Large intestine (tissue), 3 donors: ENCODE measurements at regions not wholly inside any gene's neighbourhood (a gene's known extent, or its start where the extent isn't known, plus 50 kb on each side); places are given as distances from the start of the nearest gene placed in this dataset.

ENCODE experiments used
- DNase-seq, 2 donors: peaks; one replicate each; pipeline versions ENCODE4 v3.0.0 to v3.0.0-alpha.2; 2013
- H3K27ac ChIP-seq: one replicate; pipeline ENCODE4 v1.5.1; 2013; ENCODE audit warnings: low read length
- H3K27me3 ChIP-seq: 2 replicates; pipeline ENCODE4 v1.6.1; 2013; ENCODE audit warnings: low read length; ENCODE audit not compliant: control insufficient read depth, insufficient read depth
- H3K36me3 ChIP-seq: 2 replicates; pipeline ENCODE4 v1.6.1; 2013; ENCODE audit warnings: low read length; ENCODE audit not compliant: control insufficient read depth, insufficient read depth
- H3K4me1 ChIP-seq: one replicate; pipeline ENCODE4 v1.6.1; 2013; ENCODE audit warnings: low read length; ENCODE audit not compliant: control insufficient read depth, insufficient read depth
- H3K4me3 ChIP-seq: one replicate; pipeline ENCODE4 v1.5.1; 2013; ENCODE audit warnings: low read length
- H3K9me3 ChIP-seq: one replicate; pipeline ENCODE4 v1.6.1; 2013; ENCODE audit warnings: mild to moderate bottlenecking, low read depth, low read length, moderate library complexity; ENCODE audit not compliant: control insufficient read depth
- WGBS: methylation state at CpG from one replicate; pipeline ENCODE4 v1.1.5; 2013; ENCODE audit warnings: low lambda C conversion rate; ENCODE audit not compliant: insufficient coverage; 5-methylcytosine and 5-hydroxymethylcytosine counted together

DNA sequence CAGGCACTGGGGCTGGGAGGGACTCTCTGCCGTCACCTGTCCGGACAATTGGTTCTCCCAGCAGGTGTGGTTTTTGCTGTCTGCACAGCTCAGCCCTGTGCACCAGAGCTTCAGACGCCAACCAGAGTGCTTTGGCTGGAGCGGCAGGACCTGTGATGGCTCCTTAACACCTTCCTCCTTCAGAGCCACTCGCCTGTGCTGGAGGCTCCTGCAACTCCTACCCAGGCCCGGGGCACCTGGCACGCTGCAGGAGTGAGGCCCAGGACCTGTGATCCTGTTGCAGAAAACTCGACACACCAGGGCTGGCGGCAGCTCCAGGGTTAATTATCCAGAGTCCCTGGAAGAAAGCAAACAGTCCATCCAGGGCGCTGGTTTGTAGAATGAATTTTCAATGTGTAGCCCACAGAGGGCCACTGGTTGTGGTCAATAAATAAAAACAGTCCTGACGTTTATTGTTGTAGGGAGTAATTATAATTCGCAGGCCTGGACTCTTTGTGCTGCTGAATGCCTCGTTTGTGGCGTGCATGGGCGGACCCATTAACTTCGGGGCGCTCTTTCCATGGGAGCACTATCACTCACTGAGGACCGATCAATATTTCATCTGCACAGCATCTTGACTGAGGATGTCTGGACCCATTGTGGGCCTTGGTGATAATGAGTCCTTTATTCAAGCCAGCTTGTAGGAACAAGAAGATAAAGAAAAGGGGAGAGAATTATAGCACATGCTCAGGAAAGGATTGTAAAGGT, 339.7 kb upstream of the IRX4 start:
- Histone ChIP-seq H3K9me3 (peaks cover 3% of the 10 kb centered on the region), H3K4me1 (no peaks in the 10 kb centered on the region), H3K4me3 (no peak overlapping the region), H3K27ac (no peak overlapping the region), H3K27me3 (no peaks in the 10 kb centered on the region), H3K36me3 (no peaks in the 10 kb centered on the region)
- DNase-seq, result no peak
- WGBS, result 74% methylated on average over 3 of the region's 18 CpGs

DNA sequence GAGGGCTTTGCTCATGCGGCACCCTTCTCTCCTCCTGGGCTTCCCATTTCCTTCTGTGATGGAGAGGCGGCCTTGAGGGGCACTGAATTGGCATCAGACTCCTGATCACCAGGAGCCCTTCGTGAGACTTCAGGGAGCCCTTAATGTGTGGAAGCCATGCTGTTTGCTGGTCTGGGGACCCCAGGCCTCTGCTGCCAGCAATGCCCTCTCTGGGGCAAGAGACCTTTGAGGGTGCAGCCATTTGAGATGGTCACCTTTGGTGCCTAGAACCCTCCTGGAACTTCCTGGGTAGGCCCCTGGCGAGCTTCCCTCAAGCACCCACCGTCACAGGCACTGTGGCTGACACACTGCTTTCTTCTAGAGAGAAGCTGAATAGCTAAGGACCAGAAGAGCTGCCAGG, 338.7 kb upstream of the IRX4 start:
- DNase-seq, result no peak
- no peaks in the 10 kb centered on the region for H3K27me3 ChIP-seq
- H3K4me1 ChIP-seq, result no peaks in the 10 kb centered on the region
- H3K9me3 ChIP-seq, result peaks cover 3% of the 10 kb centered on the region
- no peak overlapping the region for H3K27ac ChIP-seq
- no CpG with 5 or more reads among the region's 5 CpGs for WGBS
- no peak overlapping the region for H3K4me3 ChIP-seq
- no peaks in the 10 kb centered on the region for H3K36me3 ChIP-seq

DNA sequence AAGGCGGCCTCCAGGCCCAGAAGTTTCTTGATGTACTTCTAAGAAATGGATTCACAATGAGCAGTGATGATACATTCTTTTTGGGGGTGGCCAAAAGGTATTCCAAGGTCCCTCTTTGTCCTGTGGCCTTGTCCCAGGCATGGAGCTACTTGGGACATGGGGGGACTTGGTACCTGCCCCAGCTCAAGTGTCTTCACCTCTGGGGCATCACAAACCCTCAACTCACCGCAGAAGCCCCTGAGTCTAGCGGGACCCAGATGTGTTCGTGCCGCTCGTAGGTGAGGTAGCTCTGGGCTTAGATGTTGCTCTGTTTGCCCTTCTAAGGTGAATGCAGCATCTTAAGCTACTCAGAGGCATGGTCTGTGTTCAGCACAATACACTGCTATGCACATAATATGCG, 338.0 kb upstream of the IRX4 start:
- H3K27ac ChIP-seq, result no peak overlapping the region
- no peaks in the 10 kb centered on the region for H3K36me3 ChIP-seq
- H3K27me3 ChIP-seq, result no peaks in the 10 kb centered on the region
- WGBS, result no CpG with 5 or more reads among the region's 7 CpGs
- H3K4me1 ChIP-seq, result no peaks in the 10 kb centered on the region
- H3K4me3 ChIP-seq, result no peak overlapping the region
- H3K9me3 ChIP-seq, result peaks cover 3% of the 10 kb centered on the region
- DNase-seq, result no peak

GRCh38 chr5:2219149-2219776, 336.5 kb upstream of the IRX4 start:
- H3K4me3 ChIP-seq, result no peak overlapping the region
- WGBS, result 94% methylated on average over 3 of the region's 3 CpGs

GRCh38 chr5:2217219-2217618, 334.5 kb upstream of the IRX4 start:
- Histone ChIP-seq H3K27ac (no peak overlapping the region), H3K27me3 (no peaks in the 10 kb centered on the region), H3K36me3 (no peaks in the 10 kb centered on the region), H3K9me3 (peaks cover 3% of the 10 kb centered on the region), H3K4me3 (no peak overlapping the region), H3K4me1 (no peaks in the 10 kb centered on the region)
- DNase-seq, result no peak
- WGBS, result no CpG with 5 or more reads among the region's 4 CpGs

More at GRCh38 chr5:2219149-2219776, 336.5 kb upstream of the IRX4 start:
- DNase-seq, result no peak
- no peaks in the 10 kb centered on the region for H3K27me3 ChIP-seq
- peaks cover 3% of the 10 kb centered on the region for H3K9me3 ChIP-seq
- H3K27ac ChIP-seq, result no peak overlapping the region
- H3K4me1 ChIP-seq, result no peaks in the 10 kb centered on the region
- no peaks in the 10 kb centered on the region for H3K36me3 ChIP-seq

- no peak for DNase-seq
- no peaks in the 10 kb centered on the region for H3K4me1 ChIP-seq
- no peak overlapping the region for H3K4me3 ChIP-seq
- no peaks in the 10 kb centered on the region for H3K27me3 ChIP-seq
- H3K36me3 ChIP-seq, result no peaks in the 10 kb centered on the region
- H3K9me3 ChIP-seq, result peaks cover 3% of the 10 kb centered on the region
- no CpG with 5 or more reads among the region's 15 CpGs for WGBS
- no peak overlapping the region for H3K27ac ChIP-seq
Measured at GRCh38 chr5:2214910-2215590, 332.3 kb upstream of the IRX4 start.

DNA sequence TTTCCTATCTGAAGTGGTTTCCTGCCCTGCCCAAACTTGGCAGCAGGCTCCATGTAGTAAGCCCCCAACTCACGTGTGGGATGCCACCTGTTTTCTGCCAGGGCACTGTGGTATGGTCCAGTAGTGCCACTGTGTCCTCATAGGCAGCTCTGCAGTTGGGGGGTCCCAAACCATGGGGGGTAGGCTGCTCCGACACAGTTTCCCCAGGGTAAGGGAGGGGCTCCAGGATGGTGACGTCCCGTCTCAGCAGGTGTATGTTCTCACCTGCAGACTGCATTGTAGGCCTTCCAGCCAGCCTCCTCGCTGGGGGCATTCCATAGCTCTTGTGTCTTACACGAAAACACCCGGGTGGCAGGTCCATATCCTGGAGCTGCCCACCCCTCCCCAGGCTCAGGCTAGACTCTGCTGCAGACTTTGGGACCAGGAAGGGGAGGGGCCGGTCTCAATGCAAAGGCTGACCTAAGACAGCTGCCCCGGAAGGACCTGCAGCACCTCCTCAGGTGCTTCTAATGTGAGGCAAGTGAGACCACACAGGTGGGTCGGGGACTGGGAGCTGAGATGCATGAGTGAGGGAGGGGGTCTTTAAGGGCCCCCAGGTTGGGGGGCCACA, 330.5 kb upstream of the IRX4 start:
- no peak overlapping the region for H3K4me3 ChIP-seq
- DNase-seq, result no peak
- H3K4me1 ChIP-seq, result no peaks in the 10 kb centered on the region
- H3K9me3 ChIP-seq, result no peaks in the 10 kb centered on the region
- no CpG with 5 or more reads among the region's 10 CpGs for WGBS
- H3K27me3 ChIP-seq, result no peaks in the 10 kb centered on the region
- H3K27ac ChIP-seq, result no peak overlapping the region
- H3K36me3 ChIP-seq, result no peaks in the 10 kb centered on the region

- WGBS, result no CpG with 5 or more reads among the region's 3 CpGs
- Histone ChIP-seq H3K4me3 (no peak overlapping the region), H3K9me3 (no peaks in the 10 kb centered on the region), H3K4me1 (no peaks in the 10 kb centered on the region), H3K27me3 (peaks cover 2% of the 10 kb centered on the region), H3K36me3 (no peaks in the 10 kb centered on the region), H3K27ac (no peak overlapping the region)
- DNase-seq, result no peak
Measured at GRCh38 chr5:2212481-2212880, 329.8 kb upstream of the IRX4 start.

- no peak overlapping the region for H3K4me3 ChIP-seq
- WGBS, result 44% methylated on average over 2 of the region's 5 CpGs
- H3K27ac ChIP-seq, result no peak overlapping the region
- DNase-seq, result no peak
- no peaks in the 10 kb centered on the region for H3K4me1 ChIP-seq
- no peaks in the 10 kb centered on the region for H3K36me3 ChIP-seq
- H3K9me3 ChIP-seq, result no peaks in the 10 kb centered on the region
- peaks cover 2% of the 10 kb centered on the region for H3K27me3 ChIP-seq
Measured at GRCh38 chr5:2208239-2208544, 325.5 kb upstream of the IRX4 start.

DNA sequence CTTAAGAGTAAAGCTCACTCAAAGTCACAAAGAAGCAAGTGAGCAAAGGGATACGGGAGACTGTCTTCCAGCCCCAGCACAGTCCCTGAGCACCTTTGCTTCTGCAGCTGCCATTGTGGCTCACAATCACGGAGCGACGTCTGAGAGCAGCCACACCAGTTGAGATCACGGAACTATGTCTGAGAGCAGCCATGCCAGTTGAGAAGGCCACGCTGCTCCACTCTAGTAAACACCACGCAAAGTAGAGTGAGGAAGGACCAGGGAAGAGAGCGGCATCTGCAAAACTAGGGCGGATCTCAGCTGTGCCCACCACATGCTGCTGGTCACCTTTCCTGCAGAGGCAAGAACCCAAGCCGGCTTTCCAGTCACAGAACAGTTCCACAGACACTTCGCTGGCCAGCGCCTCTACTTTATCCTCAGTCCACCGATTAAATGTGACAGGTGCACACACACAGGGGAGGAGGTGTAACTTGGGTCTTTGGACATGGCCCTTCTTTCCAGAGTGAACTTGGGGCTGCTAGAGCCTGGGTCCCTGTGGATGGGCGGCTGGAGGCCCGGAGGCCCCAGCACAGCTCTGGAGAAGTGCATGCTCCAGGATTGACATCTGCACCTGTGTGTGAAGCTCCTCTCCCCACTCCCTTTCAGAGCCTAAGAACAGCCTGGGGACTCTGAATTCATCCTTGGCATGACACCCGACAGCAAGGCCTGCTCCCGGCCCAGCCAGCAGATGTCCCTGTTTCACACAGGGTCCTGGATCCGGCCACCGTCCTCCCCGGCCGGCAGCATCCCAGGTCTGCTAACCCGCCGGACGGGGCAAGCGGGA, 324.9 kb upstream of the IRX4 start:
- Histone ChIP-seq H3K36me3 (no peaks in the 10 kb centered on the region), H3K27me3 (peaks cover 2% of the 10 kb centered on the region), H3K4me1 (no peaks in the 10 kb centered on the region), H3K9me3 (no peaks in the 10 kb centered on the region), H3K27ac (no peak overlapping the region), H3K4me3 (no peak overlapping the region)
- no peak for DNase-seq
- WGBS, result no CpG with 5 or more reads among the region's 25 CpGs
